Lower leg skin (tissue), 3 donors: ENCODE measurements at regions not wholly inside any gene's neighbourhood (a gene's known extent, or its start where the extent isn't known, plus 50 kb on each side); places are given as distances from the start of the nearest gene placed in this dataset.

Source experiments
- POLR2A ChIP-seq, 2 donors: fragments of 450-650 bp; IDR thresholded peaks; one replicate each; pipeline ENCODE4 v1.6.1; 2016 to 2017; ENCODE audit warnings: antibody characterized with exemption in 2 of 2, mild to moderate bottlenecking in 1 of 2, moderate library complexity in 1 of 2
- TF ChIP-seq, protein P1 (sequence below), 3 donors: fragments of 450-650 bp; IDR thresholded peaks; one replicate each; pipeline ENCODE4 v1.5.1; 2016; ENCODE audit warnings: antibody characterized with exemption in 3 of 3, mild to moderate bottlenecking in 3 of 3, moderate library complexity in 2 of 3

DNA sequence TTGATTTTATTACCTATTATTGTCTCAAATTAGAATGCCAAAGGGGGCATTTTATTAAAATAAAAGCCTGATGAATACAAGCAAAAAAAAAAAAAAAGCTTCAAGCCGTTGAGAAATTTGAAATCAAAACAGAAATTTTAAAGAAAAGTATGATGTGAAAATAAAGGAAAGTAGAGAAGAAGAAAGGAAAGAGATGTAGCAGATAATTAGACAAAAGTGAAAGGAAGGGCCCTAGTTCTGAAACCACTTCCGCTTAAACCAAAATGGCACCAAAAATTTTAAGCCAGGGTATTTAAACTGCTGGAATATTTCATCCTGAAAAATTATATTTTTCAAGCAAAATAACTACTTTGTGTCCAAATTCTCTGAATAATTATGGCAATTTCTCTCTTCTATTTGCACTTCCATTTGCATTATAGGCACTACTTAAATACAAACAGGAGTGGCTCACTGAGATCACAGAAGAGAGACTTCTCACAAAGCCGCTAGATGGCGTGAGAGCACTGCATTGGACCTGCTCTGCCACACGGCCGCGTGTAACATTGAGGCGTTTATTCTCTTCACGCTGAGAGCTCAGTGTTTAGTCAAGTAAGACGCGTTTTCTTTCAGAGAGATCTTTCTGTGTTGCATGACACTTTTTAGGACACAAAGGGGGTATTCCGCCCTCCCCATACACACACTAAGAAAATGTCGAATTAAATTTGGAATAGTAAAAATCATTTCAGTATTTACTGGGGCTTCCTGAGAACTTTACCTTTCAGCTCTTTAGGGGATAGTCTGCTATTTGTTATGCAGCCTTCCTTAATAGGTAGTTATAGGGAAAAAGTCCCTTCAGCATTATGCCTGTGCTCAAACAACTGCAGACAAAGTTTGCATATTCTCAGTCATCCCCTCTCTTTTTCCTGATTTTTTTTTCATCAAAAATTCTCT, 368.4 kb upstream of the CCNH start:
- TF ChIP-seq, protein P1, sequence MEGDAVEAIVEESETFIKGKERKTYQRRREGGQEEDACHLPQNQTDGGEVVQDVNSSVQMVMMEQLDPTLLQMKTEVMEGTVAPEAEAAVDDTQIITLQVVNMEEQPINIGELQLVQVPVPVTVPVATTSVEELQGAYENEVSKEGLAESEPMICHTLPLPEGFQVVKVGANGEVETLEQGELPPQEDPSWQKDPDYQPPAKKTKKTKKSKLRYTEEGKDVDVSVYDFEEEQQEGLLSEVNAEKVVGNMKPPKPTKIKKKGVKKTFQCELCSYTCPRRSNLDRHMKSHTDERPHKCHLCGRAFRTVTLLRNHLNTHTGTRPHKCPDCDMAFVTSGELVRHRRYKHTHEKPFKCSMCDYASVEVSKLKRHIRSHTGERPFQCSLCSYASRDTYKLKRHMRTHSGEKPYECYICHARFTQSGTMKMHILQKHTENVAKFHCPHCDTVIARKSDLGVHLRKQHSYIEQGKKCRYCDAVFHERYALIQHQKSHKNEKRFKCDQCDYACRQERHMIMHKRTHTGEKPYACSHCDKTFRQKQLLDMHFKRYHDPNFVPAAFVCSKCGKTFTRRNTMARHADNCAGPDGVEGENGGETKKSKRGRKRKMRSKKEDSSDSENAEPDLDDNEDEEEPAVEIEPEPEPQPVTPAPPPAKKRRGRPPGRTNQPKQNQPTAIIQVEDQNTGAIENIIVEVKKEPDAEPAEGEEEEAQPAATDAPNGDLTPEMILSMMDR (IDR thresholded peaks at IDR 0.05) = no peak
- TF ChIP-seq POLR2A (IDR thresholded peaks at IDR 0.05) = no peak
